Effector memory CD8-positive, alpha-beta T cell (primary cell): ENCODE measurements at regions not wholly inside any gene's neighbourhood (a gene's known extent, or its start where the extent isn't known, plus 50 kb on each side); places are given as distances from the start of the nearest gene placed in this dataset.

Source experiments
- ATAC-seq: fragments of 150-1000 bp; cut with Tn5 transposase; replicated peaks from 2 replicates; pipeline ENCODE4 v1.10.0; 2021; ENCODE audit warnings: mild to moderate bottlenecking, moderate library complexity
- DNase-seq, 3 experiments: peaks; one replicate each; pipeline ENCODE4 v3.0.0; 2021
- H3K27ac Mint-ChIP-seq, 2 donors: one replicate each; pipeline ENCODE4 v1.8.0; 2022; ENCODE audit warnings: mild to moderate bottlenecking in 2 of 2, mixed read lengths in 2 of 2, moderate library complexity in 2 of 2
- H3K27me3 Mint-ChIP-seq, 2 donors: one replicate each; pipeline ENCODE4 v1.8.0; 2022; ENCODE audit warnings: mixed read lengths in 2 of 2
- H3K36me3 Mint-ChIP-seq: one replicate; pipeline ENCODE4 v1.8.0; 2022; ENCODE audit warnings: mild to moderate bottlenecking, moderate library complexity, mixed read lengths; ENCODE audit not compliant: insufficient read depth
- H3K4me1 Mint-ChIP-seq, 2 donors: one replicate each; pipeline ENCODE4 v1.8.0; 2022; ENCODE audit warnings: low read depth in 2 of 2, mixed read lengths in 2 of 2
- H3K4me3 Mint-ChIP-seq, 2 donors: one replicate each; pipeline ENCODE4 v1.8.0; 2022; ENCODE audit warnings: mild to moderate bottlenecking in 2 of 2, mixed read lengths in 2 of 2, moderate library complexity in 2 of 2
- H3K9me3 Mint-ChIP-seq, 2 donors: one replicate each; pipeline ENCODE4 v1.8.0; 2022; ENCODE audit warnings: mixed read lengths in 2 of 2

GRCh38 chr21:15421947-15422346 is 307.8 kb upstream of the USP25 start:
- Mint-ChIP-seq H3K4me3 (no peak overlapping the region), H3K4me1 (no peaks in the 10 kb centered on the region), H3K9me3 (no peaks in the 10 kb centered on the region), H3K27ac (no peak overlapping the region), H3K36me3 (no peaks in the 10 kb centered on the region), H3K27me3 (peaks cover 0 to 5% of the 10 kb centered on the region in 2 donors)
- ATAC-seq: no peak
- DNase-seq: no peak

DNA sequence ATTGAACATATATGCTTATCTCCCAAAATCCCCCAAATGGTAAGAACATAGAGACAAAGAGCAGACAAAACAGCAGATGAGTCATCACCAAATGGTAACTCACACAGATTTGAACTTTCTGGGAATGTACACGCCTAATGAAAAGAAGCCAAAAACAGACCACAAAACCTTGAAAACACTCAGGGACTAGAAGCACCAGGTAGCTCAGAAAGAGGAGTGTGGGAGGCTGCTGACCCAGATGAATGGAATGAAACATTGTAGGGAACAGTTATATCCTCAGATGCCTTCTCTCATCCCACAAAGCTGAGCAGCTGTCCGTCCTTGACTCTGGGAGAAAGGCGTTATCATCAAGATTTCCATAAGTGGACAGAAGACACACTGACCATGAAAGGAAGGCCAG is 307.0 kb upstream of the USP25 start:
- DNase-seq (no peak), ATAC-seq (no peak)
- Mint-ChIP-seq H3K9me3 (no peaks in the 10 kb centered on the region), H3K27me3 (peaks cover 0 to 5% of the 10 kb centered on the region in 2 donors), H3K4me3 (no peak overlapping the region), H3K36me3 (no peaks in the 10 kb centered on the region), H3K27ac (no peak overlapping the region), H3K4me1 (no peaks in the 10 kb centered on the region)

DNA sequence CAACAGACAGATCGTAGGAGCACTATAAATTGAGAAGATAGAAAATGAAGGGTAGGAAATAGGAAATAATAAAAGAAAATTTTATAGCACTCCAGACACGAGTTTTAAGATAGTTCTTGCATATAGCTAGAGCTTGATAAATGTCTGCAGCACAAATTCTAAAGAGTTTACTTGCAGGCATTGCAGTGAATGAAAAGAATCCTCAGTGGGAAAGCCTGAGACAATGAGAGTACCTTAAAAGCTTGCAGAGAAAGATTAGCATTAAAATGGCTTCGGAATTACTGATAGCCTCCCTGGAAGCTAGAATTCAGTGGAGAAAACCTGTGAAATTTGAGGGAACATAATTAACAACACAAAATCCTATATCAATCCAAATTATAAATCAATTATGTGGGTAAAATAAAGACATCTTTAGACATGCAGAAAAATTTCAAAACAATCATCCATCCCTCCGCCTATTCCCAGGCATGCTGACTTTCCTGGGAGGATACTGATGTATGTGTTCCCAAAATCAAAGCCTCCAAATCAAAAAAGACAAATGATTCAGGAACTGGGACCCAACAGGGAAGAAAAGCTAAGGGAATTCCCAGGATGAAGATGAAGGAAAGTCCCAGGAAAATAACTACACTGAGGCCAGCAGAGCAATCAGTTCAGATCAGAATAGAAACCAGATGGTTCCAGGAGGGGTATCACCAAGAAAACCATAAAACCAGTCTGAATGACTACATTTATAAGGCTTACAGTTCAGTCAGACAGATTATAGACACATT is 305.9 kb upstream of the USP25 start:
- no peaks in the 10 kb centered on the region for H3K36me3 Mint-ChIP-seq
- DNase-seq (no peak), ATAC-seq (no peak)
- H3K4me3 Mint-ChIP-seq: no peak overlapping the region
- no peak overlapping the region for H3K27ac Mint-ChIP-seq
- peaks cover 0 to 5% of the 10 kb centered on the region in 2 donors for H3K27me3 Mint-ChIP-seq
- no peaks in the 10 kb centered on the region for H3K4me1 Mint-ChIP-seq
- H3K9me3 Mint-ChIP-seq: no peaks in the 10 kb centered on the region

GRCh38 chr21:15425049-15425448 is 304.7 kb upstream of the USP25 start:
- no peak overlapping the region for H3K4me3 Mint-ChIP-seq
- peaks cover 0 to 5% of the 10 kb centered on the region in 2 donors for H3K27me3 Mint-ChIP-seq
- no peak overlapping the region for H3K27ac Mint-ChIP-seq
- no peaks in the 10 kb centered on the region for H3K36me3 Mint-ChIP-seq
- no peak for ATAC-seq
- no peak for DNase-seq
- no peaks in the 10 kb centered on the region for H3K9me3 Mint-ChIP-seq
- H3K4me1 Mint-ChIP-seq: no peaks in the 10 kb centered on the region

DNA sequence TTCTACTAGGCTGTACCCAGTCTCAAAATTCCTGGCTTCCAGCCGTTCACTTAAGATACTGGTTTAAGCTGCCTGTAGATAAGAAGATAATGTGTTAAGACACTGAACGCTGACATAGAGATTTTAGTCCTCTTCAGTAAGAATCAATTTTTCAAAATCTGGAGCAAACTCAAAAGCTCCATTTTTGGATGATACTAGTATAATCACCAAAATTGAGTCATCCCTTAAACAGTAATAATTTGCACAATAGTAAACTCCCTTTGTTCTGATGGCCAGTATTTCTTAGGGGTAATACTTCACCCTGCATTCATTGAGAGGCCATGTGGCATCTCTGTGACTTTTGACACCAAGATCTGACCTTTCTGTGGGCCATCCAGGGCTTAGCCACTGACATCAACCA is 299.8 kb upstream of the USP25 start:
- Mint-ChIP-seq H3K27ac (no peak overlapping the region), H3K4me3 (no peak overlapping the region), H3K4me1 (no peaks in the 10 kb centered on the region), H3K27me3 (no peaks in the 10 kb centered on the region), H3K36me3 (no peaks in the 10 kb centered on the region), H3K9me3 (no peaks in the 10 kb centered on the region)
- DNase-seq (no peak), ATAC-seq (no peak)

DNA sequence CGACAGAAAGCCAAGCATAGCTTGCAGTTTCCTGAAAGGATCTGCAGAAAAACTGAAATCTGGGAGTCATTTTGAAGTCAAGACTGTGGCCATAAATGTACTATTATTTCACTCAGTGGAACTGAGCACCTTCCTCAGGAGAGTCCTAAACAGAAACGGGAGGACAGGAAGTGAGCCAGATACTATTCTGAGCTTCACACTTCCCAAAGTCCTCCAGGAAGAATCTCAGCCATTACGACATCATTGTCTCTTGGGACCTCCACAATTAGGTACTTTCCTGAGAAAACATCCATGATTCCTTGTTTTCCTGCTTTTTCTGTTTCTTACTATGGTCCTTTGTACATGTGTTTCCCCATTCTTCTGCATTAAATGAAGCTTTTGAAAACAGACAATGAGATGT is 299.2 kb upstream of the USP25 start:
- Mint-ChIP-seq H3K4me3 (no peak overlapping the region), H3K27me3 (no peaks in the 10 kb centered on the region), H3K4me1 (no peaks in the 10 kb centered on the region), H3K9me3 (no peaks in the 10 kb centered on the region), H3K27ac (no peak overlapping the region), H3K36me3 (no peaks in the 10 kb centered on the region)
- ATAC-seq (no peak), DNase-seq (no peak)

GRCh38 chr21:15431053-15431452 is 298.7 kb upstream of the USP25 start:
- Mint-ChIP-seq H3K9me3 (no peaks in the 10 kb centered on the region), H3K27ac (no peak overlapping the region), H3K4me3 (no peak overlapping the region), H3K36me3 (no peaks in the 10 kb centered on the region), H3K27me3 (no peaks in the 10 kb centered on the region), H3K4me1 (no peaks in the 10 kb centered on the region)
- DNase-seq: no peak
- no peak for ATAC-seq

DNA sequence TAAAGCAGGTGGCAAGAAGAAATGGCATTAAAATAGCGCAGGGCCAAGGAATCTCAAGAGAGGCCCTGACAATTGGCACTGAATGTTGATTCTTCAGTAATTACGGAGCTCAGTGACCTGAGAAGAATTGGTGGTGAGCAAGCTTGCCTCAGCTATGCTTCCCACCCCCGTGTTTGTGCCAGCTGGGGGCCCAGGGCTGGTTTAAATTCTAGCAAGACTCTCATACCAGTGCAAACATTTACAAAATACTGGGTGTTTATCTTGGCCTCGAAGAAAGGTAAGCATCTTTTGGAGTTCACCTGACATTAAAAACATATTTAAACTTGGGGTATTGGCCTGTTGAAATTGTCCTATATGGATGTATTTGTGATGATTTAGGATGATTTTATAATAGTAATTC is 296.7 kb upstream of the USP25 start:
- H3K27ac Mint-ChIP-seq: no peak overlapping the region
- H3K36me3 Mint-ChIP-seq: no peaks in the 10 kb centered on the region
- H3K27me3 Mint-ChIP-seq: no peaks in the 10 kb centered on the region
- no peak for ATAC-seq
- H3K4me3 Mint-ChIP-seq: no peak overlapping the region
- no peaks in the 10 kb centered on the region for H3K9me3 Mint-ChIP-seq
- DNase-seq: no peak
- no peaks in the 10 kb centered on the region for H3K4me1 Mint-ChIP-seq

DNA sequence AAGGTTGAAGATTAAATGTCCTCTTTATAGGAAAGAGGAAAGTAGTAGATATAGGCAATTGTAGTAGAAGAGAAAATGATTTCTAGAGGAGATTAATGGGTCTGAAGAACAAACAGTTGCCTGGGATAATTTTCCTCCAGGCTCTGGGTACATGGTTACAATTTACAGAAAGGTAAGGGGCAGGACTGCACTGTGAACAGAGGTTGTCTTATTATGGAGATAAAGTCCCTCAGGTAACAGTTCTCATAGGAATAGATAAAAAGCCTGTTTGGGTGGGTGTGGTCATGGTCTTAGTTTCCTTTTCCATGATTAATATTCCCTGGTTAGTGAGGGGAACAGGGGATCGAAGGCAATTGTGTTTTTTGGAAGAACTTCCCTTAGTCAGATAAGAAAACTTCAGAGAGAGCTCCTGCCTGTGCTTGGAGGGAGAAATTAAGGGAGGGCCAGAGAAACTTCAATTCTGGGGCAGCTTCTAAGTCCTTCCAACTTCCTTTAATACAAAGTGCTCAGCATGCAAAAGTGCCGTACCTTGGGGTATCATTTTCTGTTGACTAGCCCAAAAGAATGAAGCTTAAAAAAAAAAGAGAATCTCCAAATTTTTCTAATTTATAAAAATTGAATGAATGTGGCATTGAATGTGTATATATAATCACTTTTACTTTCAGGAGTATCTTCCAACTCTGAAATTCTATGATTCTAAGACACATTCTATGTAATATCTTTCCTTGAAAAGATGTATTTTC is 295.4 kb upstream of the USP25 start:
- DNase-seq (no peak), ATAC-seq (no peak)
- Mint-ChIP-seq H3K27me3 (no peaks in the 10 kb centered on the region), H3K36me3 (no peaks in the 10 kb centered on the region), H3K27ac (no peak overlapping the region), H3K4me3 (no peak overlapping the region), H3K9me3 (no peaks in the 10 kb centered on the region), H3K4me1 (no peaks in the 10 kb centered on the region)

GRCh38 chr21:15436031-15436430 is 293.8 kb upstream of the USP25 start:
- H3K27me3 Mint-ChIP-seq: no peaks in the 10 kb centered on the region
- DNase-seq: no peak
- no peaks in the 10 kb centered on the region for H3K36me3 Mint-ChIP-seq
- no peak overlapping the region for H3K4me3 Mint-ChIP-seq
- no peaks in the 10 kb centered on the region for H3K9me3 Mint-ChIP-seq
- no peak for ATAC-seq
- no peak overlapping the region for H3K27ac Mint-ChIP-seq
- peaks cover 0 to 2% of the 10 kb centered on the region in 2 donors for H3K4me1 Mint-ChIP-seq

DNA sequence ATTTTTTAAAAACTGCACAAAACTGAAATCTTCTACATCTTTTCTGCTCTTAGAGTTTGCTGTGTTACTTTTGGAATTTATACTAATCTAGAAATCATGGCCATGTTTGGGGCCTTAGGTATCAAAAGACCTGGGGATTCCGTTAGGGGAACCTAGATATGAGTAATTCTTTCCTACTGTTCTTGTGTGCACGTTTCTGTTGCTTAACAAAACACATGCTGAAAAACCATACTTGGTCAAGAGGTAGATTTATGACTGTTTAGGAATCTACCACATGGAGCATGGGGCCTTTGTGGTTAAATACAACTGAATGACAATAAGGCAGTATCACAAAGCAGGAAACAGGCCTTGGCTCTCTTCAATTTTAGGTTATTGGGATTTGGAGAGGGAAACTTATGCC is 291.9 kb upstream of the USP25 start:
- Mint-ChIP-seq H3K27ac (no peak overlapping the region), H3K9me3 (no peaks in the 10 kb centered on the region), H3K36me3 (no peaks in the 10 kb centered on the region)

GRCh38 chr21:15439726-15440125 is 290.1 kb upstream of the USP25 start:
- DNase-seq: no peak
- H3K9me3 Mint-ChIP-seq: no peaks in the 10 kb centered on the region
- no peak overlapping the region for H3K4me3 Mint-ChIP-seq
- H3K27me3 Mint-ChIP-seq: no peaks in the 10 kb centered on the region
- ATAC-seq: no peak
- H3K27ac Mint-ChIP-seq: no peak overlapping the region
- no peaks in the 10 kb centered on the region for H3K36me3 Mint-ChIP-seq
- H3K4me1 Mint-ChIP-seq: peaks cover 0 to 2% of the 10 kb centered on the region in 2 donors

More for the DNA sequence above, 291.9 kb upstream of the USP25 start:
- no peak for DNase-seq
- H3K27me3 Mint-ChIP-seq: no peaks in the 10 kb centered on the region
- peaks cover 0 to 2% of the 10 kb centered on the region in 2 donors for H3K4me1 Mint-ChIP-seq
- no peak for ATAC-seq
- H3K4me3 Mint-ChIP-seq: no peak overlapping the region

DNA sequence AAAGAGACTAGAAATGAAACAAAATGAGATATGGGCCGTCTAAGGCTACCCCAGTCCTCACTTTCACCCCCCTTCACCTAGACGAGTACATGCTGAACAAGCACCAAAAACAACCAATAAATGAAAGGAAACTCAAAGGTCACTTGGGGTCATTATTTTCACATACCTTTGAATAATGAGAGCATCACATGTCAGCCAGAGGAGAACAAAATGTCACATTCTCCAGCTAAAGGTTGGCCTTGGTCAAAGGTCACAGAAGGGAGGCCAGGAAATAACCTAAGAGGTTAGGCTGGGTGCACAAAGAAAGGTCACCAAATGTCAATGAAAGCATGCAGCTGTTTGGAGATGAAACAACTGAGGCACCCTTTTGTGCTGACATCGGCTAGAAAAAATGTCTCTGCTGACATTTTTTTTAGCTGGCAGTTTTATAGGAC is 288.7 kb upstream of the USP25 start:
- Mint-ChIP-seq H3K36me3 (no peaks in the 10 kb centered on the region), H3K27ac (no peak overlapping the region), H3K4me1 (peaks cover 0 to 2% of the 10 kb centered on the region in 2 donors), H3K4me3 (no peak overlapping the region), H3K27me3 (no peaks in the 10 kb centered on the region), H3K9me3 (no peaks in the 10 kb centered on the region)
- ATAC-seq (no peak), DNase-seq (no peak)

- DNase-seq (no peak), ATAC-seq (no peak)
- H3K9me3 Mint-ChIP-seq: no peaks in the 10 kb centered on the region
- H3K4me1 Mint-ChIP-seq: peaks cover 0 to 2% of the 10 kb centered on the region in 2 donors
- H3K36me3 Mint-ChIP-seq: no peaks in the 10 kb centered on the region
- no peak overlapping the region for H3K27ac Mint-ChIP-seq
- no peak overlapping the region for H3K4me3 Mint-ChIP-seq
- no peaks in the 10 kb centered on the region for H3K27me3 Mint-ChIP-seq
Measured at GRCh38 chr21:15441992-15442391, 287.8 kb upstream of the USP25 start.
